ENCODE measurements at regions not wholly inside any gene's neighbourhood (a gene's known extent, or its start where the extent isn't known, plus 50 kb on each side); places are given as distances from the start of the nearest gene placed in this dataset.

GRCh38 chr7:25069900-25070443 lies 55.1 kb downstream of the CYCS start:
- ChIA-PET CTCF (interaction anchor here (0.6 to 2.3 kb wide), 27 partner anchors 15 to 1159 kb away, joined by 3 to 20 read pairs (median 4); no protein-coding TSS in a partner anchor), POLR2A (interaction anchor here (0.7 to 1.0 kb wide), 2 partner anchors 55 to 130 kb away, joined by 3 to 4 read pairs; no protein-coding TSS in a partner anchor)
- Histone ChIP-seq H3K4me3 (ENCODE audit: low read depth, low read length) (no peak overlapping the region), H3K27ac (ENCODE audit: extremely low read depth, low read depth, low read length) (no peak overlapping the region; the same call in 1 of the 2 replicates), H3K9me3 (ENCODE audit: control insufficient read depth, insufficient read depth, low read depth, low read length) (no peaks in the 10 kb centered on the region), H3K4me1 (ENCODE audit: control insufficient read depth, insufficient read depth, low read length) (no peaks in the 10 kb centered on the region), H3K36me3 (ENCODE audit: control insufficient read depth in 2 of 2, insufficient read depth in 1 of 2, low read length in 2 of 2) (no peaks in the 10 kb centered on the region)
- TF ChIP-seq SCRT1 (tag by site-specific recombination; IDR thresholded peaks at IDR 0.05; ENCODE audit: borderline replicate concordance) (no peak), ZNF654 (tag by site-specific recombination; IDR thresholded peaks at IDR 0.05; ENCODE audit: low read depth) (peak; percentile 93), ZEB2 (tag by site-specific recombination; IDR thresholded peaks at IDR 0.05) (0 out of 2 replicates have a peak, but pooled peaks have one; percentile 17), ZNF335 (tag by site-specific recombination; conservative IDR thresholded peaks at IDR 0.05) (peak; percentile 53), KLF1 (tag by site-specific recombination; IDR thresholded peaks at IDR 0.05) (0 out of 2 replicates have a peak, but pooled peaks have one; percentile 6), PRDM10 (tag by site-specific recombination; IDR thresholded peaks at IDR 0.05) (peak; percentile 64; the same call in 1 of the 2 replicates), CTCF (tag by site-specific recombination; IDR thresholded peaks at IDR 0.05) (peak; percentile 49), ZNF518A (tag by site-specific recombination; conservative IDR thresholded peaks at IDR 0.05; ENCODE audit: low read depth) (peak; percentile 28; the same call in 1 of the 2 replicates), ZNF2 (tag by site-specific recombination; IDR thresholded peaks at IDR 0.05) (peak; percentile 82; the same call in 1 of the 2 replicates), ZNF785 (tag by site-specific recombination; IDR thresholded peaks at IDR 0.05) (no peak), PRDM1 (tag by site-specific recombination; IDR thresholded peaks at IDR 0.05) (peak; percentile 58), ZBTB44 (tag by site-specific recombination; IDR thresholded peaks at IDR 0.05) (peak; percentile 71; the same call in 1 of the 2 replicates), ZNF843 (tag by site-specific recombination; IDR thresholded peaks at IDR 0.05) (0 out of 2 replicates have a peak, but pooled peaks have one; percentile 42), KLF7 (tag by site-specific recombination; IDR thresholded peaks at IDR 0.05; ENCODE audit: borderline replicate concordance) (no peak), ZBTB11 (tag by site-specific recombination; conservative IDR thresholded peaks at IDR 0.05; ENCODE audit: low read depth) (0 out of 2 replicates have a peak, but pooled peaks have one; percentile 30), ZNF366 (tag by site-specific recombination; conservative IDR thresholded peaks at IDR 0.05) (peak; percentile 56), ZNF660 (tag by site-specific recombination; IDR thresholded peaks at IDR 0.05) (peak; percentile 39; the same call in 1 of the 2 replicates), ZNF362 (tag by site-specific recombination; IDR thresholded peaks at IDR 0.05) (peak; percentile 97), ZNF585B (tag by site-specific recombination; IDR thresholded peaks at IDR 0.05) (no peak), ZNF837 (tag by site-specific recombination; IDR thresholded peaks at IDR 0.05) (no peak)
